ENCODE measurements at regions not wholly inside any gene's neighbourhood (a gene's known extent, or its start where the extent isn't known, plus 50 kb on each side); places are given as distances from the start of the nearest gene placed in this dataset.

GRCh38 chr15:85847031-85847430, 52.3 kb upstream of the KLHL25 start:
- no peaks in the 10 kb centered on the region for H3K9me3 Mint-ChIP-seq
- no peaks in the 10 kb centered on the region for H3K36me3 Mint-ChIP-seq (ENCODE audit: low read depth)
- H3K4me3 Mint-ChIP-seq: no peak overlapping the region
- peaks cover 32% of the 10 kb centered on the region for H3K27me3 Mint-ChIP-seq (ENCODE audit: low read depth)
- no peak overlapping the region for H3K27ac Mint-ChIP-seq
- no peak for DNase-seq (ENCODE audit: low spot score)
- no peaks in the 10 kb centered on the region for H3K4me1 Mint-ChIP-seq (ENCODE audit: low read depth)

- Mint-ChIP-seq H3K27me3 (ENCODE audit: low read depth) (peaks cover 34% of the 10 kb centered on the region), H3K4me3 (no peak overlapping the region), H3K36me3 (ENCODE audit: low read depth) (no peaks in the 10 kb centered on the region), H3K27ac (no peak overlapping the region), H3K9me3 (no peaks in the 10 kb centered on the region), H3K4me1 (ENCODE audit: low read depth) (peaks cover 2% of the 10 kb centered on the region)
- DNase-seq (ENCODE audit: low spot score): no peak
Measured at GRCh38 chr15:85849946-85850345, 55.2 kb upstream of the KLHL25 start.

GRCh38 chr15:85852969-85853368, 58.2 kb upstream of the KLHL25 start:
- Mint-ChIP-seq H3K27me3 (ENCODE audit: low read depth) (peaks cover 33% of the 10 kb centered on the region), H3K9me3 (no peaks in the 10 kb centered on the region), H3K27ac (no peak overlapping the region), H3K36me3 (ENCODE audit: low read depth) (no peaks in the 10 kb centered on the region), H3K4me3 (no peak overlapping the region), H3K4me1 (ENCODE audit: low read depth) (peaks cover 4% of the 10 kb centered on the region)
- no peak for DNase-seq (ENCODE audit: low spot score)

- H3K4me3 Mint-ChIP-seq: no peak overlapping the region
- peaks cover 37% of the 10 kb centered on the region for H3K27me3 Mint-ChIP-seq (ENCODE audit: low read depth)
- H3K27ac Mint-ChIP-seq: no peak overlapping the region
Measured at GRCh38 chr15:85854345-85855097, 59.8 kb upstream of the KLHL25 start.

GRCh38 chr15:85858586-85859375, 64.1 kb upstream of the KLHL25 start:
- DNase-seq (ENCODE audit: low spot score): peak; percentile 62
- no peak overlapping the region for H3K27ac Mint-ChIP-seq
- no peaks in the 10 kb centered on the region for H3K9me3 Mint-ChIP-seq
- peak overlapping the region; percentile 78 for H3K4me3 Mint-ChIP-seq
- peaks cover 9% of the 10 kb centered on the region for H3K4me1 Mint-ChIP-seq (ENCODE audit: low read depth)
- H3K36me3 Mint-ChIP-seq (ENCODE audit: low read depth): no peaks in the 10 kb centered on the region
- peaks cover 33% of the 10 kb centered on the region for H3K27me3 Mint-ChIP-seq (ENCODE audit: low read depth)

More at GRCh38 chr15:85854345-85855097, 59.8 kb upstream of the KLHL25 start:
- Mint-ChIP-seq H3K36me3 (ENCODE audit: low read depth) (no peaks in the 10 kb centered on the region), H3K9me3 (no peaks in the 10 kb centered on the region), H3K4me1 (ENCODE audit: low read depth) (peaks cover 9% of the 10 kb centered on the region)
- peak; percentile 23 for DNase-seq (ENCODE audit: low spot score)

GRCh38 chr15:85859671-85860070, 64.9 kb upstream of the KLHL25 start:
- no peak for DNase-seq (ENCODE audit: low spot score)
- peaks cover 31% of the 10 kb centered on the region for H3K27me3 Mint-ChIP-seq (ENCODE audit: low read depth)
- no peak overlapping the region for H3K4me3 Mint-ChIP-seq
- H3K9me3 Mint-ChIP-seq: no peaks in the 10 kb centered on the region
- no peak overlapping the region for H3K27ac Mint-ChIP-seq
- no peaks in the 10 kb centered on the region for H3K36me3 Mint-ChIP-seq (ENCODE audit: low read depth)
- H3K4me1 Mint-ChIP-seq (ENCODE audit: low read depth): peaks cover 7% of the 10 kb centered on the region

GRCh38 chr15:85860394-85861161, 65.9 kb upstream of the KLHL25 start:
- Mint-ChIP-seq H3K9me3 (no peaks in the 10 kb centered on the region), H3K4me1 (ENCODE audit: low read depth) (peaks cover 7% of the 10 kb centered on the region), H3K36me3 (ENCODE audit: low read depth) (no peaks in the 10 kb centered on the region), H3K27ac (no peak overlapping the region), H3K27me3 (ENCODE audit: low read depth) (peaks cover 34% of the 10 kb centered on the region), H3K4me3 (no peak overlapping the region)
- no peak for DNase-seq (ENCODE audit: low spot score)

- DNase-seq (ENCODE audit: low spot score): no peak
- H3K9me3 Mint-ChIP-seq: no peaks in the 10 kb centered on the region
- no peak overlapping the region for H3K27ac Mint-ChIP-seq
Measured at GRCh38 chr15:85865070-85865684, 70.5 kb upstream of the KLHL25 start.

GRCh38 chr15:85867250-85867649, 72.5 kb upstream of the KLHL25 start:
- Mint-ChIP-seq H3K4me3 (no peak overlapping the region), H3K27ac (no peak overlapping the region), H3K4me1 (ENCODE audit: low read depth) (no peaks in the 10 kb centered on the region), H3K27me3 (ENCODE audit: low read depth) (peaks cover 23% of the 10 kb centered on the region), H3K9me3 (no peaks in the 10 kb centered on the region), H3K36me3 (ENCODE audit: low read depth) (no peaks in the 10 kb centered on the region)
- no peak for DNase-seq (ENCODE audit: low spot score)

More at GRCh38 chr15:85865070-85865684, 70.5 kb upstream of the KLHL25 start:
- H3K4me3 Mint-ChIP-seq: no peak overlapping the region
- peaks cover 23% of the 10 kb centered on the region for H3K27me3 Mint-ChIP-seq (ENCODE audit: low read depth)
- H3K4me1 Mint-ChIP-seq (ENCODE audit: low read depth): no peaks in the 10 kb centered on the region
- H3K36me3 Mint-ChIP-seq (ENCODE audit: low read depth): no peaks in the 10 kb centered on the region

GRCh38 chr15:85869124-85869523, 74.4 kb upstream of the KLHL25 start:
- Mint-ChIP-seq H3K36me3 (ENCODE audit: low read depth) (no peaks in the 10 kb centered on the region), H3K27ac (no peak overlapping the region), H3K9me3 (no peaks in the 10 kb centered on the region), H3K27me3 (ENCODE audit: low read depth) (peaks cover 19% of the 10 kb centered on the region), H3K4me3 (no peak overlapping the region), H3K4me1 (ENCODE audit: low read depth) (no peaks in the 10 kb centered on the region)
- DNase-seq (ENCODE audit: low spot score): no peak

GRCh38 chr15:85870216-85871014, 75.7 kb upstream of the KLHL25 start:
- Mint-ChIP-seq H3K27ac (no peak overlapping the region), H3K4me1 (ENCODE audit: low read depth) (no peaks in the 10 kb centered on the region), H3K27me3 (ENCODE audit: low read depth) (peaks cover 17% of the 10 kb centered on the region), H3K36me3 (ENCODE audit: low read depth) (no peaks in the 10 kb centered on the region), H3K4me3 (no peak overlapping the region), H3K9me3 (no peaks in the 10 kb centered on the region)
- DNase-seq (ENCODE audit: low spot score): no peak

GRCh38 chr15:85871545-85871944, 76.8 kb upstream of the KLHL25 start:
- Mint-ChIP-seq H3K27me3 (ENCODE audit: low read depth) (peaks cover 12% of the 10 kb centered on the region), H3K4me3 (no peak overlapping the region), H3K27ac (no peak overlapping the region), H3K36me3 (ENCODE audit: low read depth) (no peaks in the 10 kb centered on the region), H3K9me3 (no peaks in the 10 kb centered on the region), H3K4me1 (ENCODE audit: low read depth) (no peaks in the 10 kb centered on the region)
- DNase-seq (ENCODE audit: low spot score): no peak

GRCh38 chr15:85872125-85872524, 77.4 kb upstream of the KLHL25 start:
- Mint-ChIP-seq H3K36me3 (ENCODE audit: low read depth) (no peaks in the 10 kb centered on the region), H3K4me3 (no peak overlapping the region), H3K27me3 (ENCODE audit: low read depth) (peaks cover 12% of the 10 kb centered on the region), H3K27ac (no peak overlapping the region), H3K4me1 (ENCODE audit: low read depth) (no peaks in the 10 kb centered on the region), H3K9me3 (no peaks in the 10 kb centered on the region)
- no peak for DNase-seq (ENCODE audit: low spot score)
